Osteoblast (primary cell): ENCODE measurements at regions not wholly inside any gene's neighbourhood (a gene's known extent, or its start where the extent isn't known, plus 50 kb on each side); places are given as distances from the start of the nearest gene placed in this dataset.

ENCODE experiments used
- DNase-seq: peaks from one replicate; pipeline ENCODE4 v3.0.0; 2011; ENCODE audit warnings: low spot score, mixed read lengths; ENCODE audit not compliant: insufficient read length; ENCODE audit errors: missing footprints
- H2AFZ ChIP-seq: 2 replicates; pipeline ENCODE4 v1.6.0; 2011; ENCODE audit warnings: mild to moderate bottlenecking, low read length
- H3K27ac ChIP-seq: 2 replicates; pipeline ENCODE4 v1.5.1; 2011; ENCODE audit warnings: mild to moderate bottlenecking, low read depth, low read length, moderate library complexity
- H3K27me3 ChIP-seq: 2 replicates; pipeline ENCODE4 v1.6.0; 2012; ENCODE audit warnings: mild to moderate bottlenecking, control low read depth, inconsistent platforms, low read length, moderate library complexity; ENCODE audit not compliant: insufficient read depth
- H3K36me3 ChIP-seq: 2 replicates; pipeline ENCODE4 v1.5.1; 2011; ENCODE audit warnings: mild to moderate bottlenecking, low read length, control low read depth, moderate library complexity; ENCODE audit not compliant: insufficient read depth
- H3K4me1 ChIP-seq: 2 replicates; pipeline ENCODE4 v1.5.1; 2011; ENCODE audit warnings: mild to moderate bottlenecking, low read length, control low read depth, moderate library complexity; ENCODE audit not compliant: insufficient read depth
- H3K4me2 ChIP-seq: 2 replicates; pipeline ENCODE4 v1.6.0; 2011; ENCODE audit warnings: mild to moderate bottlenecking, low read length; ENCODE audit not compliant: insufficient read depth
- H3K4me3 ChIP-seq: fragments of 200-600 bp; sonication (generic); 3 replicates; pipeline ENCODE4 v1.5.1; 2012; ENCODE audit warnings: mild to moderate bottlenecking, low read length, inconsistent platforms; ENCODE audit not compliant: insufficient read depth
- H3K79me2 ChIP-seq: 2 replicates; pipeline ENCODE4 v1.6.0; 2012; ENCODE audit warnings: mild to moderate bottlenecking, low read length, control low read depth, inconsistent platforms; ENCODE audit not compliant: insufficient read depth
- H3K9me3 ChIP-seq: 2 replicates; pipeline ENCODE4 v1.5.1; 2011; ENCODE audit warnings: low read depth, low read length, control low read depth
- H4K20me1 ChIP-seq: 2 replicates; pipeline ENCODE4 v1.6.0; 2012; ENCODE audit warnings: mild to moderate bottlenecking, low read length, control low read depth; ENCODE audit not compliant: insufficient read depth
- TF ChIP-seq, protein P1 (sequence below): IDR thresholded peaks from 2 replicates; pipeline ENCODE4 v1.5.1; 2011; ENCODE audit warnings: mild to moderate bottlenecking, low read depth, low read length, moderate library complexity; ENCODE audit errors: extremely low read depth

DNA sequence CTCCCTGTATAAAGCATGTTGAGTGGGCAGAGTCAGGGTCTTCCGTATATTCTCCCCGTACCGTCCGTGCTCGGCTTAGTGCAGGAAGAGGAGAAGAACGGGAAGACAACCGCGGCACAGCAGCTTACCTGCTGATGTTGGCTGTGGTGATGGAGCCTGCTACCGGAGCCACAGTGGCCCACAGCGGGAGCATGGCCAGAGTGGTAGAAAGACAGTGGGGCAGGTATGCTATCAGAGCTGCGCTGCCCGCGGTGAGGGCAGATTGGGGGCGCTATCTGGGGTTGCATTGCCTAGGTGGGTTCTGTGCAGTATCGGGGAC, 120.7 kb upstream of the VPREB1 start:
- Histone ChIP-seq H3K4me3 (no peak overlapping the region), H3K4me2 (no peak overlapping the region), H3K36me3 (no peaks in the 10 kb centered on the region), H2AFZ (no peak overlapping the region), H3K4me1 (no peaks in the 10 kb centered on the region), H3K27me3 (peaks cover 11% of the 10 kb centered on the region), H3K9me3 (no peaks in the 10 kb centered on the region), H3K79me2 (no peaks in the 10 kb centered on the region), H3K27ac (no peak overlapping the region), H4K20me1 (no peaks in the 10 kb centered on the region)
- DNase-seq = no peak
- TF ChIP-seq, protein P1, sequence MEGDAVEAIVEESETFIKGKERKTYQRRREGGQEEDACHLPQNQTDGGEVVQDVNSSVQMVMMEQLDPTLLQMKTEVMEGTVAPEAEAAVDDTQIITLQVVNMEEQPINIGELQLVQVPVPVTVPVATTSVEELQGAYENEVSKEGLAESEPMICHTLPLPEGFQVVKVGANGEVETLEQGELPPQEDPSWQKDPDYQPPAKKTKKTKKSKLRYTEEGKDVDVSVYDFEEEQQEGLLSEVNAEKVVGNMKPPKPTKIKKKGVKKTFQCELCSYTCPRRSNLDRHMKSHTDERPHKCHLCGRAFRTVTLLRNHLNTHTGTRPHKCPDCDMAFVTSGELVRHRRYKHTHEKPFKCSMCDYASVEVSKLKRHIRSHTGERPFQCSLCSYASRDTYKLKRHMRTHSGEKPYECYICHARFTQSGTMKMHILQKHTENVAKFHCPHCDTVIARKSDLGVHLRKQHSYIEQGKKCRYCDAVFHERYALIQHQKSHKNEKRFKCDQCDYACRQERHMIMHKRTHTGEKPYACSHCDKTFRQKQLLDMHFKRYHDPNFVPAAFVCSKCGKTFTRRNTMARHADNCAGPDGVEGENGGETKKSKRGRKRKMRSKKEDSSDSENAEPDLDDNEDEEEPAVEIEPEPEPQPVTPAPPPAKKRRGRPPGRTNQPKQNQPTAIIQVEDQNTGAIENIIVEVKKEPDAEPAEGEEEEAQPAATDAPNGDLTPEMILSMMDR = no peak

DNA sequence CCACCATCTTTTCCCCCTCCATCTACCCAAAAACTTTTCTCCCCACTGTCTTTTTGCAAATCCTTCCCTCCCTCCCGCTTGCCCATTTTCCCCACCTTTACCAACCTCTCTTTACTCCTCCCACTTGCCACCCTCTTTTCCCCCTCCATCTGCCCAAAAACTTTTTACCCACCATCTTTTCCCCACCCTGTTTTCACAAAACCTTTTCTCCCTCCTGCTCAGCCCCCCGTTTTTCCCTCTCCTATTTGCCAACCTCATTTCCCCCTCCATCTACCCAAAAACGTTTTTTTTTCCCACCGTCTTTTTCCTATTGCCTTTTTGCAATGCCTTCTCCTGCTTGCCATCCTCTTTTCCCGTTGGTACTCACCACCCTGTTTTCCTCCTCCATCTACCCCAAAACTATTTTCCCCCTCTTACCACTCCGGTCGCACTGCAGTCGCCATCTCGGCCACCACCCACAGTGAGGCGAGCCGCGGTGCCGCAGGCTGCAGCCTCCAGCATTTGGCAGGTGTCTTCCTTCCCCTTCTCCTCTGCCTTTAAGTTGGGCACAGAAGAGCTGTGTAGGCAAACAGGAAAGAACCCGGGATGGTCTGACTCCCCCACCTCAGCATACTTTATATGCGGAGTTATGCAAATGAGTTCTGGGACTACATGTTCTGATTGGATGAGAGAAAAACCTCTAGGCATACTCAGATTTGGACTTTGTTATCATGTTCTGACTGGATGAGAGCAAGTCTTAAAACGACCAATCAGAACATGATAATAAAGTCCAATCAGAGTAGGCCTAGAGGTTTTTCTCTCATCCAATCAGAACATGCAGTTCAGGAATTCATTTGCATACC, 121.2 kb upstream of the VPREB1 start:
- Histone ChIP-seq H3K27ac (no peak overlapping the region), H3K4me2 (no peak overlapping the region), H3K4me1 (no peaks in the 10 kb centered on the region), H4K20me1 (no peaks in the 10 kb centered on the region), H3K4me3 (no peak overlapping the region), H3K36me3 (no peaks in the 10 kb centered on the region), H3K79me2 (no peaks in the 10 kb centered on the region), H3K27me3 (peaks cover 16% of the 10 kb centered on the region), H3K9me3 (no peaks in the 10 kb centered on the region), H2AFZ (no peak overlapping the region)
- DNase-seq = no peak
- TF ChIP-seq, protein P1 = no peak

DNA sequence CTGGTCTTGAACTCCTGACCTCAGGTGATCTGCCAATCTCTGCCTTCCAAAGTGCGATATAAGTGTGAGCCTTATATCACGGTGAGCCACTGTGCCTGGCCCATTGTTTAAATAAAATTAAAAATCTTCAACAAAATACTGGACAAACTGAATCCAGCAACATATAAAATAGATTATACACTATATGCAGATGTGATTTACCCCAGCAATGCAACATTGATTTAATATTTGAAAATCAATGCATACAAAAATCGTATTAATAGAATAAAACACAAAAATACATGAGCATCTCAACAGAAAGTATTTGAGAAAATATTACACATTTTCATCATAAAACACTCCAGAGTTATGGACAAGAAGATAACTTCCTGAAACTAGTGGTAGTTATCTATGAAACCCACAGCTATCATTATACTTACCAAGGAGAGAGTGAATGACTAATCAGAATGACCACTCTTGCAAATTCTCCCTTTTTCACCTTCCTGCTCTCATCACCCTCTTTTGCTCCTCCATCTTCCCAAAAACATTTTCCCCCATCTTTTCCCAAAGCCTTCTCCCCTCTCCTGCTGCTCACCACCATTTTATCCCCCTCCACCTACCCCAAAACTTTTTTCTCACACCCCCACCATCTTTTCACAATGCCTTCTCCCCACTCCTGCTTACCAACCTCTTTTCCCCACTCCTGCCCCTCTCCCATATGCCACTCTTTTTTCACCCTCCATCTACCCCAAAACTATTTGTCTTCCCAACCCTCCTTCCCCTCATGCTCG, 122.1 kb upstream of the VPREB1 start:
- Histone ChIP-seq H3K4me3 (no peak overlapping the region), H3K79me2 (no peaks in the 10 kb centered on the region), H3K9me3 (no peaks in the 10 kb centered on the region), H4K20me1 (no peaks in the 10 kb centered on the region), H3K27ac (no peak overlapping the region), H3K27me3 (peaks cover 18% of the 10 kb centered on the region), H3K36me3 (no peaks in the 10 kb centered on the region), H3K4me2 (no peak overlapping the region), H3K4me1 (no peaks in the 10 kb centered on the region), H2AFZ (no peak overlapping the region)
- DNase-seq = no peak
- TF ChIP-seq, protein P1 = no peak

DNA sequence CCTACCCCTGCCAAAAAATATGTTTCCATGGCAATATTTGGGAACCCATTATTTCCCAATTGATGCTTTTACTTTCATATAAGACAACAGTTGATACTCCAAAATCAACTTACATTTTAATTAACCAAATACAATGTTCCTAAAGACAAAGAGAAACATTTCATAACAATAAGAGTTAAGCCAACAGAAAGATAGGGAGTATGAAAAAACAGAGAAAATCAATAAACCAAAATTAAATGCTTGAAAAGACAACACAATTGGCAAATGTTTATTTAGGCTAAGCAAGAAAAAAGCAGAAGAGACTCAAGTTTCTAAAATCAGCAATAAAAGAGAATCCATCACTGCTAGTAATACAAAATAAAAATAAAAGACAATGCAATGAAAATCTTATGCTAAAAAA, 123.1 kb upstream of the VPREB1 start:
- Histone ChIP-seq H3K4me1 (no peaks in the 10 kb centered on the region), H3K79me2 (no peaks in the 10 kb centered on the region), H3K27ac (no peak overlapping the region), H3K36me3 (no peaks in the 10 kb centered on the region), H3K27me3 (peaks cover 16% of the 10 kb centered on the region), H3K4me3 (no peak overlapping the region), H2AFZ (no peak overlapping the region), H3K9me3 (no peaks in the 10 kb centered on the region), H3K4me2 (no peak overlapping the region), H4K20me1 (no peaks in the 10 kb centered on the region)
- DNase-seq = no peak
- TF ChIP-seq, protein P1 = no peak
